SW 1271 (cell line): ENCODE measurements at regions not wholly inside any gene's neighbourhood (a gene's known extent, or its start where the extent isn't known, plus 50 kb on each side); places are given as distances from the start of the nearest gene placed in this dataset.

ENCODE experiments used
- DNase-seq, 2 experiments: peaks; one replicate each; lab custom pipeline; 2025; lab: John Stamatoyannopoulos, UW

DNA sequence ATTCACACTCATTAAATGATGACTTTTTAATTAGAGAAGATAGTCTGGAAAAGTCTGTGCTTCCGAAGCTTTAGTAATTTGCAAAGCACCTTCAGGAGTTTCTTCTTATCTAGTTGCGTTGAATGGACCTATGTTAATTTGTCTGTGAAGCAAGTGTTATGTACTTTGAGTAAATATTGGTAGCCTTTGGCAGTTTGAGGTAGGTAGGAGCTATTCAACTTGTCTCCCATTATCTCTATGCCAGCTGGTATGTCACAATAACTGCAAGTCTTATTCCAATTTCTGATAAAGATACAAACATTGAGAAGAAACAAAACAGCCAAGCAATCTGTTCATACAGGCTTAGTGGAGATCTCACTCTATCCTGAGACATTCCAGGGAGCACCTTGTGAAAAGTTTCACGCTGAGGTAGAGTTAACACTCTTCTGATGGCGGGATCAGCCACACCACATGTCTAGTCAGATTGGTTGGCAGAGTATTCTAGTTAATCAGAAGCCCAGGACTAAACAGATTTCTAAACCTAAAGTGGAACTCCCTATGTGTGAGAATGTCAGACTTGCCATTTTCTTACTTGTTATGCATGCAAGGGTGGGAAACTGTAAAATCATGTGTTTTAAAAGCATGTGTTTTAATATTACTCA lies 219.8 kb upstream of the MANEA start:
- DNase-seq, result no peak

DNA sequence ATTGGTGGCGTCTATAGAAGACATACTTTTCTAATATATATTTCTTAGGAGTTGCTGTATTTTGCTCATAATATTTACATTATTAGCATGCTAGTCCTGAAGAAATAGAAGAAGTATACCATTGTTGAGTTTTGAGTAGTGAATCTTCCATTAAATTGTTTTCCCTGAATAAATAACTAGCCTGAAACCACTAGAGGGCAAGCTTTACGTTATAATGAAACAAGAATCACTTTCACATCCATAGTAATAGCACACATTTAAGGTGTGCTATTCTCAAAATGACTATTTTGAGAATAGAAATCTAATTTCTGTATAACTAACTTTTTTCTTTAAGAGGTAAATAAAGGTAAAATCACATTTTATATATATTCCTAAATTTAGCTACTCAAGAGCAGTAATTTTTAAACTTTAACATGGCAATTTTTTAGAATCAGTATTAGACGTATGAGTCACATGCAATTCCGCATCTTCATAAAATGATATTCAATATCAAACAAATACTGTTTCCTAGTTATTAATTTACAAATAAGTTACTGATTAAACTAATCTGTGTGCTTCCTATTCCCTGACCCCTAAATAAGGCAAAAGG lies 213.2 kb upstream of the MANEA start:
- DNase-seq, result peak; percentile 2 to 19

DNA sequence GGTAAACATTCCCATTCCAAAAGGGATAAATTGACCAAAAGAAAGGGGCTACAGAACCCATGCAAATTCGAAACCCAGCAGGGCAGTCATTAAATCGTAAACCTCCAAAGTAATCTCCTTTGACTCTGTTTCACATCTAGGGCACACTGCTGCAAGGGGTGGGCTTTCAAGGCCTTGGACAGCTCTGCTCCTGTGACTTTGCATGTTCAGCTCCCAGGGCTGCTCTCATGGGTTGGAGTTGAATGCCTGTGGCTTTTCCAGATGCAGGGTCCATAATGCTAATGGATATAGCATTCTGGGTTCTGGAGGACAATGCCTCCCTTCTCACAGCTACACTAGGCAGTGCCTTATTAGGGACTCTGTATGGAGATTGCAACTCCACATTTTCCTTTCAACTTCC lies 211.9 kb upstream of the MANEA start:
- DNase-seq, result no peak

DNA sequence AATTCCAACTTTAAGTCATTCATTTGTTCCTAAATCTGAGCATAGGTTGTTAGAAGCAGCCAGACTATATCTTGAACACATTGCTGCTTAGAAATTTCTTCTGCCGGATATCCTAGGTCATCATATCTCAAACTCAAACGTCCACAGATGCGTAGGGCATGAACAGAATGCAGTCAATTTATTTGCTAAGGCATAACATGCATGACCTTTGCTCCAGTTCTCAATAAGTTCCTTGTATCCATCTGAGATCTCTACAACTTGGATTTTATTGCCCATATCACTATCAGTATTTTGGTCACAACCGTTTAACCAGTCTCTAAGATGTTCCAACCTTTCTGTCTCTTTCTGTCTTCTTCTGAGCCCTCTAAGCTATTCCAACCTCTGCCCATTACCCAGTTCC lies 210.9 kb upstream of the MANEA start:
- DNase-seq, result no peak

DNA sequence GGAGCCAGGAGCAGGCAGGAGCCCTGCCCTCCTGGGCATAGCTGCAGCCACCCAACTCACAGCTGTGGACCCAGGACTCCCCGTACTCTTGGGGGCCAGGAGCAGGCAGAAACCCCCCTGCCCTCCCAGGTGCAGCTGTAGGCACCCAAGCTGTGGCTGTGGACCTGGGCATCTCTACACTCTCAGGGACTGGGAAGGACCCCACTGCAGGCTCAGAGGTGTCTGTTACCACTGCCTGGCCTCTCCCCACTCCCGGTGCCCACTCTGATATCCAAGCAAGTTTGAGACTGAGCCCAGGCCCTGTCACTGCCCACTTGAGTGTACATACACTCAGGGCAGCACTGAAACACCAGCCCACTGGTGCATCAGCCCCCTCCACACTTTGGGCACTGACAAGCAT lies 193.5 kb upstream of the MANEA start:
- no peak for DNase-seq

DNA sequence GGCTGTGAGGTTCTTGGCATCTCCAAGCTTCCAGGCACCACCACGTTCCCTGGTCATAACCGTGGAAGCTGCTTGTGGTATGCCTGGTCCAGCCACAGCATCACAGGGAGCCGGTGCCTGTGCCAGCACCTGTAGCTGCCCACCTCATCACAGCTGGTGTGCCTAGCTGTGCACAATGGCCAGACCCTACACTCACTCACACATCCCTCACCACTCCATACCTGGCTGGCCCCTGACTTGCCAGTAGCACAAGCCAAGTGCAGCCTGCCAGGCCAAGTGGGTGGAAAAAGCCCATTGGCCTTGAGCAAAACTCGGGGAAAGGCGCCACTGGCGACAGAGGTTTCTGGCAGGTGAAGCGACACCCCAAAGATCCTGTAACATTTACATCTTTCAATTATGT lies 192.3 kb upstream of the MANEA start:
- no peak for DNase-seq

DNA sequence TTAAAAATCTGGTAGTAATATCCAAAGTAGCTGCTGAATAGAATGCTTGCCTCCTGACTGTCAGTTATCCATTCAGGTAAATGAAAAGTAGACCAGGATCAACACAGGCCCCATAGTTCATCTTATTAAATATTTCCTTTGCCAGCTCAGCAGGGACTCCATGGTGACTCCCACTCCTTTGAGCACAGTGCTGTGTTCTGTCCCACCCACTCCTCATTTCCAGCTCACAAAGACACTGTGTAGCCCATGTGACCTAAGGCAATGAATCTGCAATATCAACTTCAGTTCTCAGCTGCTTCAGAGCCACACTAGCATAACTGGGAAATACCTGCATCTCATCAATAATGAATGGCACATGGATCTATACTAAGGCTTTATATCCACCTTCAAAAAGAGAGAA lies 189.5 kb upstream of the MANEA start:
- DNase-seq, result no peak

DNA sequence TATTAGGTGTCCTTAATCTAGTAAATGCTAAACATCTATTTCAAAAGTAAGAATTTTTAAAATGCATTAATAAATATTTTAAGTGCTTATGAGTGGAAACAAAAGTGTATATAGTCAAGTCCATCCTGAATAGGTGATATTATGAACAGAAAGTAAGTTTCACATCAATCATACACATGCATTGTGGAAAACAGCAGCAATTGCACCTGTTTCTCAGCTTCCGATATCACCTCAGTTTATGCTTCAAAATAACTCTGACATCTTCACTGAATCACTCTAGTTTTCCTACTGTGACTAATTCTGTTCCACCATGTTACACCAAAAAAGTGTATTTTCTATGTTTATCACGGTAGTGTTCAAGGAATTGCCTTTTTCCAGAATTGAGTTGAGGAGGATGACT lies 172.6 kb upstream of the MANEA start:
- no peak for DNase-seq

DNA sequence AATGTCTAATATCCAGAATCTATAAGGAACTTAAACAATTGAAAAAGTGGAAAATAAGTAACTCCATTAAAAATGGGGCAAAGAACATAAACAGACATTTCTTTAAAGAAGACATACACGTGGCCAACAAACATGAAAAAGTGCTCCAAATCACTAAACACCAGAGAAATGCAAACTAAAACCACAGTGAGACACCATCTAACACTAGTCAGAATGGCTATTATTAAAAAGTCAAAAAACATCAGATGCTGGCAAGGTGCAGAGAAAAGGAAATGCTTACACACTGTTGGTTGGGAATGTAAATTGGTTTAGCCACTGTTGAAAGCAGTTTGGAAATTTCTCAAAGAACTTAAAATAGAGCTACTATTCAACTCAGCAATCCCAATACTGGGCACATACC lies 169.2 kb upstream of the MANEA start:
- DNase-seq, result no peak

DNA sequence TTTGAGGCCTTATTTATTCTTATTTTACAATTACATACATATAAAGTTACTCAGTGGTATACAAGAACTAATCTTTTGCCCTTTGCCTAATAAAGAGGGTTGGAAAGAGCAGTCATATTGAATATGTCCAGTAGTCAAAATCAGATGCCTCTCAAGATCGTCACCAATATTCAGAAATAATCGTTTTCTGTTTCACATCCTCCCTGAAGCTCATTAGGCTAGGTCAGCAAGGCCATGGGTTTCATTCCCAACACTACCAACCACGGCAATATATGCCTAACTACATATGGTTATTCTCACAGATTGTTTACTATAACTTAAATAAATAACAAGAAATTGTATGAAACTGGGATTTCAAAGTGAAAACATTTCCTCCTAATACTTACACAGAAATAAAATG lies 167.2 kb upstream of the MANEA start:
- no peak for DNase-seq

DNA sequence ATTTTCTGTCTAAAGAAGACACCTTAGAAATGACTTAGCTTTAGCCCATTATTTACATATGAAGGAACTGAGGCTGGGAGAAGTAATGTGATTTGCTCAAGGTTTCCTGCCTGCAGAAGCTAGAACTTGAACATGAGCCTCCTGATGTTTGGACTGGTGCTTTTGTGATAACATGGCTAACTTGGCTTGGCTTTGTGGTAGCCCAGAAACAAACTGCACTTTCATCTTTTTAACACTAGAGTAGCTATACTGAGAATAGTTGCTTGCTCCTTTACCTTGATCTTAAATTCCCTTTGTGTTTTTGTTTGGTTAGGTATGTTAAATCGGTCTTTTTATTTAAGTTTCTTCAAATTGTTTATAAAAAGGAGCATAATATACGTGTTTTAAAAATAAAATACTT lies 163.5 kb upstream of the MANEA start:
- DNase-seq, result peak in 1 of 2 experiments; percentile 4

DNA sequence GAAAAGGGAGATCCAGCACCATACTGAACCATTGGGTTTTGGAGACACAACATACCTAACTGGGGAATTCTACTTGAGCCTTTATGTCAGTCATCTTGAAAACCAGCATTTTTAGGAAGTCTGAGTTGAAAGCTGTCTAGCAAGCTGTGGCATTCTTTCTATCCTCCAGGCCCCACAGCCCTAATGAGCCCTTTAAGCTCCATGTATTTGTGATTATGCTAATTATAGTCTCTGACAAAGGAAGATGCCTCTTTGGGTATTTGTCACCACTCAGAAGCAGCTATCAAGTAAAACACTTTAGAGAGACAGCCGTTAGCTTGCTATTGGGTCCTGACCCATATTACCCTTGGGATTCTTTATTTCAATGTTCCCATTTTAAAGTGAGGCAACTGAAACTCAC lies 159.5 kb upstream of the MANEA start:
- DNase-seq, result no peak

DNA sequence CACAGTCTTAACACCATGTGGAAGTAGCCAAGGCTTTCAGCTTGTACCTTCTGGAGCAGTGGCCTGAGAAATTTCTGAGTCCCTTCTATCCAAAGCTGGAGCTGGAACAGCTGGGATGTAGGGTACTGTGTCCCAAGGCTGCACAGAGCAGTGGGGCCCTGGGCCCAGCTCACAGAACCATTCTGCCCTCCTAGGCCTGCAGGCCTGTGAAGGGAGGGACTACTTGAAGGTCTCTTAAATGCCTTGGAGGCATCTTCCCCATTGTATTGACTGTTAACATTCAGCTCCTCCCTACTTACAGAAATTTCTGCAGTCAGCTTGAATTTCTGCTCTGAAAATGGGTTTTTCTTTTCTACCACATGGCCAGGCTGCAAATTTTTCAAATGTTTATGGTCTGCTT lies 156.5 kb upstream of the MANEA start:
- DNase-seq, result no peak

DNA sequence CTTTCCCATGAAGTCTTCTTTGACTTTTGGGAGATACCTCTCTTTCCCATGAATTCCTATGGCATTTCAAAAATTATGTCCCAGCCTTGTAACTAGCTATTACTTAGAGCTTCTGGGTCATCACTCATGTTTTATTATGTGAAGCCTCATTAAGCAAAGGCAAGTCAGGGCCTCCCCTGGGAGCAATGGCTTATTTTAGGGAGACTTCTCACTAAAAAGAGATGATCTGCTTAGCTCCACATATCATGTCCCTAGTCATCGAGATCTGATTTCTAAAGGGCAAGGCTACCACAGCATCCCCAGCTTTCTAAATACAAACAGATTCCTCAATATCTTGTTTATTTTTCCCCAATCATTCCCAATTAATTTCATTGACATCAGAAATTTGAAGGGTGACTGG lies 154.0 kb upstream of the MANEA start:
- no peak for DNase-seq

DNA sequence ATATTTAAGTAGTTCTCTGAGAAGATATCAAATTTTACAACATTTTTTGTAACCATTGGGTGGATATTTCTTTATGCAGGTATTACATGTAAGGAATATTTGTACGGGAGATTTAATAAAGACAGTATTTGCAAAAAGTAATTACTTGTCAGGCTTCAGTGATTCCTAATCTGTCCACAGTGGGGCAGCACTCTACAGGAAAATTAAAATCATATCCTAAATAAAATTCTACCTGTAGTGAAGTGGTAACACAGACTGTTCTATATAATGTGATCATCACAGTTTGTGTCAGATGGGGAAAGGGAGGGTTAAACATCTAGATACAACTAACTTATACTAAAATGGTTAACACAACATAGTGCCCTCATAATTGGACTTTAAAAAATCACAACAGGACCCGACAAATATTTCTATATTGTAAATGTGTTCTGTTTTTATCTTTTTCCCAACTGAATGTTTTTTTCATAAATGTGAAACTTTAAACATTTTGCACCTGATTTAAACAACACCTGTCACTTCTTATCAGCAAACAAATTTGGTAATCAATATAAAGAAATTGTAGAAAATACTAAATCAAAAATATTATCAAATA lies 145.6 kb upstream of the MANEA start:
- DNase-seq, result peak; percentile 22 to 23

DNA sequence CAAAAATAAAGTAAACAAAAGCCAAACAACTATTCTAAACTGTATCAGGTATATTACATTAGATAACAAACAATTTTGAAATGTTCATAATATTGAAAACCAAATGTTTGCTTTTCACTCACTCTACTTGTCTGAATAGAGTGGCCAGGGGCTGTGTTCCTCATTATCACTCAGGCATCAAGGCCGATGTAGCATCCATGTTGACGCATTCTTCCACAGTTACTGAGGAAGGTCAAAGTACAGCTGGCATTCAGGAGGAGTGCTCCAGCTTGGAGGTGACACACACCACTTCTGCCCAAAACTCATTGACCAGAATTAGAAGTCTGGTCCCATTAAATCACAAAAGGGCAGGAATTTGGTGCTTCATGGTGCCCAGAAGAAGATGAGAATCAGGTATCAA lies 137.6 kb upstream of the MANEA start:
- DNase-seq, result no peak

DNA sequence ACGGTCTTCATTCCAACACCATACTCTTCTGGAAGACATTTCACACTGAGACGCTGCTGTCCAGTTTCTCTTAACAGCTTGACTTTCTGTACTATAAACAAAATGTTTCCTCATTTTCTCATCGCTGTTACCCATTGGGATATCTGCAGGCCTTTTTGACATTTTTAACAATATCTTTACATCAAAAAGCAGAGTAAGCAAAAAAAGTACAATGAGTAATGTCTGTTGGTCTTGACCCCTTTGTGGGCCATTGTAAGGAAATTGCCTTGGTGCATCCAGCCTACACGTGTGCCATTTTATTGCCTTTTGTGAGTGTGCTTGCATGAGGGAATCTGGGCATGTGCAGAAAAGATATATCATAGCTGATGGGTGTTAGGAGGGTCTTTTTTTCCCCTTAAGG lies 129.1 kb upstream of the MANEA start:
- DNase-seq, result no peak

DNA sequence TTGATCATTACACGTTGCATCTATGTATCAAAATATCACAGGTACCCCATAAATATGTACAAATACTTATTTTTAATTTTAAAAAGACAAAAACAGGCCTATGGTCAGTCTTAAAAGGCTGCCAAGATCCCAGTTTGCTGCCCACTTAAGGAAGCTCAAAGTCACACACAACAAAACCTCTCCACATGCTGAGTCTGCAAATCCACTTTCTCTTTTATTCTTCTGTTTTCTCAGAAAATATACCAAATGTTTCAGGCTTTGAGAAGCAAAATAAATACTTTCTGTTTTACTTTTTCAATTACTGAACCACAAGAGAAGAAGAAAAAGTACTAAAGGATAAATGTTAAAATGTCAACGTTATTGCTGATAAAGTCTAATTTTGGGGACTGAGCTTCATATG lies 107.8 kb upstream of the MANEA start:
- DNase-seq, result no peak

DNA sequence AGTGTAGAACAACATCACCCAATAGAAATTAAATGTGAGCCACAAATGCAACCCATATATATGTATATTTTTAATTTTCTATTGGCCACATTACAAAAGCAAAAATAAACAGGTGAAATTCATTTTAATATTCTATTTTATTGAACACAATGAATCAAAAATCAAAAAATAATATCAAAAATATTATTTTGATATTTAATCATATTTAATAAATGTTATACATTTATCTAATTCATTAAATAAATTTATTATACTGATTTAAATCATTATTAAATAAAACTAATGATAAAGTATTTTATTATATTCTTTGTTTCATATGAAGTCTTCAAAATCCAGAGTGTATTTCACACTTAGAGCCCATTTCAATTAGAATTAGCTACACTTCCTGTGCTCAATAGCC lies 98.4 kb upstream of the MANEA start:
- DNase-seq, result no peak

DNA sequence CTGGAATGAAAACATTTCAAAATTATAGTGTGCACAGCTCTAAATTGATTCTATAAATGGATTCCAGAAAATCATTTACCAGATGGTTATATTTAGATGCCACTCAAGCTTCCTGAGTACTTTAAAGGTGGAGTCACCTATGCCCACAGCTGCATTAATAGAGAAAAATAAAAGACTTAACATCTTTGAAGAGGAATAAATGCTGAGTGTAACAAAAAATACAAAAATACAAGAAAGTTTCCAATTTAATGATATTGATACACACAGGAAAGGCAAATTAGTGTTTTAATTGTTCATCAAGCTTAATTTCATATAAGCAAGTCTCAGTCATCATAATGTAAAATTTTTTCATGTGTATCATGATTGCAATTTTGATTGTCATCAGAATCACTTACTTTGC lies 89.5 kb upstream of the MANEA start:
- DNase-seq, result no peak

DNA sequence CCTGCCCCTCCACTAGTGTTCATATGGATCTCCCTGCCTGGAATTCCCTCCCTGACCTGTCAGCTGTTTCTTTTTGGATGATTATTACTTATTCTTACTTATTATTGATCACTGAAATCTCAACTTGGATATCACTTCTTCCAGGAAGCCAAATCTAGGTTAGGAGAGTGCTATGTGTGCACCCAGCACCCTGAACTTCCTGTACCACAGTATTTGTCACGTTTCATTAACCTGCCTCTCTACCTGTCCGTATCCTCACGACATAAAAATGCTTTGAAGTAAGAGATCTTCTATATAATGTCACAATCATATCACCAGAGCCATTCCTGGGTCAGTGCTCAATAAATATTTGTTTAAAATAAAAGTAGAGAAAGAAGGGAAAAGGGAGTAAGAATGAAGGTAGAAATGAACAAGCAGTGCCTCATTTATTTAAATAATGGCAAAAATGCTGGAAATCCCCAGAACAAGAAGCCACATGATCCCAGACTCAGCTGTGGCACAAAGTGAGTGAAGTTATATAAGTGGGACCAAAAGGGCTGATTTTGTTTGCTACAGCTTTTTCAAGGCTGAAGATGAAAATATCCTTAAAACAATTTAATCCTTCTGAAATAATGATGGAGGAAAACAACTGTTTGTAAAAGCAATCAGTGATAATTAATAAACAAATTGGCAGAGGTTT lies 88.0 kb upstream of the MANEA start:
- no peak for DNase-seq

DNA sequence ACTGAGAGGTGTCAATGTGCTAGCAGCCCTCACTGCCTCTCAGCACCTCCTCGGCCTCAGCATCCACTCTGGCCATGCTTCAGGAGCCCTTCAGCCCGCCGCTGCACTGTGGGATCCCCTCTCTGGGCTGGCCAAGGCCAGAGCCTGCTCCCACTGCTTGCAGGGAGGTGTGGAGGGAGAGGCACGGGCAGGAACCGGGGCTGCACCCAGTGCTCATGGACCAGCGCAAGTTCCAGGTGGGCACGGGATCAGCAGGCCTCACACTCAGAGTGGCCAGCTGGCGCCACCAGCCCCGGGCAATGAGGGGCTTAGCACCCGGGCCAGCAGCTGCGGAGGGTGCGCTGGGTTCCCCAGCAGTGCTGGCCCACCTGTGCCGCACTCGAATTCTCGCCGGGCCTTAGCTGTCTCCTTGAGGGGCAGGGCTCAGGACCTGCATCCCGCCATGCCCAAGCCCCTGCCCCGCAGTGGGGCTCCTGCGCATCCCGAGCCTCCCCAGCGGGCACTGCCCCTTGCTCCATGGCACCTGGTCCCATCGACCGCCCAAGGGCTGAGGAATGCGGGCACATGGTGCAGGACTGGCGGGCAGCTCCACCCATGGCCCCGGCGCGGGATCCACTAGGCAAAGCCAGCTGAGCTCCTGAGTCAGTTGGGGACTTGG lies 80.4 kb upstream of the MANEA start:
- DNase-seq, result no peak
